ENCODE measurements at regions not wholly inside any gene's neighbourhood (a gene's known extent, or its start where the extent isn't known, plus 50 kb on each side); places are given as distances from the start of the nearest gene placed in this dataset.

GRCh38 chr14:30284808-30285207, 274.1 kb upstream of the G2E3 start:
- no peak for DNase-seq (ENCODE audit: low read depth in 1 of 2, low spot score in 1 of 2)
- Histone ChIP-seq H3K4me1 (ENCODE audit: low read depth) (no peaks in the 10 kb centered on the region), H3K9me3 (ENCODE audit: low read depth) (no peaks in the 10 kb centered on the region), H3K27me3 (no peaks in the 10 kb centered on the region), H3K27ac (no peak overlapping the region), H3K4me3 (no peak overlapping the region), H3K36me3 (no peaks in the 10 kb centered on the region)
- TF ChIP-seq, protein P1, sequence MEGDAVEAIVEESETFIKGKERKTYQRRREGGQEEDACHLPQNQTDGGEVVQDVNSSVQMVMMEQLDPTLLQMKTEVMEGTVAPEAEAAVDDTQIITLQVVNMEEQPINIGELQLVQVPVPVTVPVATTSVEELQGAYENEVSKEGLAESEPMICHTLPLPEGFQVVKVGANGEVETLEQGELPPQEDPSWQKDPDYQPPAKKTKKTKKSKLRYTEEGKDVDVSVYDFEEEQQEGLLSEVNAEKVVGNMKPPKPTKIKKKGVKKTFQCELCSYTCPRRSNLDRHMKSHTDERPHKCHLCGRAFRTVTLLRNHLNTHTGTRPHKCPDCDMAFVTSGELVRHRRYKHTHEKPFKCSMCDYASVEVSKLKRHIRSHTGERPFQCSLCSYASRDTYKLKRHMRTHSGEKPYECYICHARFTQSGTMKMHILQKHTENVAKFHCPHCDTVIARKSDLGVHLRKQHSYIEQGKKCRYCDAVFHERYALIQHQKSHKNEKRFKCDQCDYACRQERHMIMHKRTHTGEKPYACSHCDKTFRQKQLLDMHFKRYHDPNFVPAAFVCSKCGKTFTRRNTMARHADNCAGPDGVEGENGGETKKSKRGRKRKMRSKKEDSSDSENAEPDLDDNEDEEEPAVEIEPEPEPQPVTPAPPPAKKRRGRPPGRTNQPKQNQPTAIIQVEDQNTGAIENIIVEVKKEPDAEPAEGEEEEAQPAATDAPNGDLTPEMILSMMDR (IDR thresholded peaks at IDR 0.05; ENCODE audit: low read depth, low read length), result no peak

- H3K27ac ChIP-seq, result no peak overlapping the region
- no peaks in the 10 kb centered on the region for H3K36me3 ChIP-seq
- TF ChIP-seq, protein P1 (IDR thresholded peaks at IDR 0.05; ENCODE audit: low read depth, low read length), result no peak
- H3K9me3 ChIP-seq (ENCODE audit: low read depth), result no peaks in the 10 kb centered on the region
- H3K4me1 ChIP-seq (ENCODE audit: low read depth), result no peaks in the 10 kb centered on the region
- H3K4me3 ChIP-seq, result no peak overlapping the region
- H3K27me3 ChIP-seq, result no peaks in the 10 kb centered on the region
- DNase-seq (ENCODE audit: low read depth in 1 of 2, low spot score in 1 of 2), result no peak
These were observed 271.1 kb upstream of the G2E3 start for GRCh38 chr14:30287579-30288445.

GRCh38 chr14:30290001-30290400, 269.0 kb upstream of the G2E3 start:
- Histone ChIP-seq H3K9me3 (ENCODE audit: low read depth) (no peaks in the 10 kb centered on the region), H3K36me3 (no peaks in the 10 kb centered on the region), H3K4me1 (ENCODE audit: low read depth) (no peaks in the 10 kb centered on the region), H3K27me3 (no peaks in the 10 kb centered on the region), H3K4me3 (no peak overlapping the region), H3K27ac (no peak overlapping the region)
- TF ChIP-seq, protein P1 (IDR thresholded peaks at IDR 0.05; ENCODE audit: low read depth, low read length), result no peak
- DNase-seq (ENCODE audit: low read depth in 1 of 2, low spot score in 1 of 2), result no peak

GRCh38 chr14:30291216-30291615, 267.7 kb upstream of the G2E3 start:
- H3K36me3 ChIP-seq, result no peaks in the 10 kb centered on the region
- H3K27ac ChIP-seq, result no peak overlapping the region
- DNase-seq (ENCODE audit: low read depth in 1 of 2, low spot score in 1 of 2), result peak in 1 of 2 donors; percentile 67
- H3K4me3 ChIP-seq, result no peak overlapping the region
- peaks cover 5% of the 10 kb centered on the region for H3K4me1 ChIP-seq (ENCODE audit: low read depth)
- H3K27me3 ChIP-seq, result no peaks in the 10 kb centered on the region
- no peaks in the 10 kb centered on the region for H3K9me3 ChIP-seq (ENCODE audit: low read depth)
- TF ChIP-seq, protein P1 (IDR thresholded peaks at IDR 0.05; ENCODE audit: low read depth, low read length), result no peak

DNA sequence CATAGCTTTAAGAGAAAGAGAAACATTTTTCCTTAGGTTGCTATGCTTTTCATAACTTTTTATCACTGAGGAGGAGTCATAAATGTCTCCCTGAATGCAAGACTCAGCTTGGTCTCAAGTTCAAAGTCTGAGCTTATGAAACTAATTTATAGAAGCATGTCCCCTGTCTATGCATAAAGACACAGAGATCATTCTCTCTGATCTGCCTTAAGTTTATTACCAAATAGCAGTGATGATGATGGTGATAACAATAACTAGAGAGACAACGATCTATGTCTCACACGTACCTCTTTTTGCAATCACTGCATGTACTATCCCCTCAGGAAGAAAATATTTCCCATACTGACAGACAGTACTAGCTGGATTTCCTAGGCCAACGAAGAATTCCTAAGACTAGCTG, 266.4 kb upstream of the G2E3 start:
- Histone ChIP-seq H3K27me3 (no peaks in the 10 kb centered on the region), H3K9me3 (ENCODE audit: low read depth) (no peaks in the 10 kb centered on the region), H3K36me3 (no peaks in the 10 kb centered on the region), H3K27ac (no peak overlapping the region), H3K4me3 (no peak overlapping the region), H3K4me1 (ENCODE audit: low read depth) (peaks cover 5% of the 10 kb centered on the region)
- no peak for DNase-seq (ENCODE audit: low read depth in 1 of 2, low spot score in 1 of 2)
- TF ChIP-seq, protein P1 (IDR thresholded peaks at IDR 0.05; ENCODE audit: low read depth, low read length), result no peak
